Tibial nerve (tissue), 3 donors: ENCODE measurements at regions not wholly inside any gene's neighbourhood (a gene's known extent, or its start where the extent isn't known, plus 50 kb on each side); places are given as distances from the start of the nearest gene placed in this dataset.
"Not testable (repeated sequence)": the region's sequence is repeated elsewhere in the genome, so short reads cannot be mapped to it uniquely, and the experiment has no call there.

Experiments
- POLR2A ChIP-seq, 2 donors: fragments of 450-650 bp; IDR thresholded peaks; one replicate each; pipeline ENCODE4 v1.6.1; 2017; ENCODE audit warnings: antibody characterized with exemption in 2 of 2, mild to moderate bottlenecking in 2 of 2, moderate library complexity in 2 of 2
- TF ChIP-seq, protein P1 (sequence below), 5 experiments: fragments of 200-600 bp in 3 of 5; fragments of 450-650 bp in 2 of 5; sonication (generic) in 3 of 5; IDR thresholded peaks; one replicate each; pipeline ENCODE4 v1.5.1; 2016 to 2019; ENCODE audit warnings: antibody characterized with exemption in 5 of 5, mild to moderate bottlenecking in 3 of 5, moderate library complexity in 2 of 5

DNA sequence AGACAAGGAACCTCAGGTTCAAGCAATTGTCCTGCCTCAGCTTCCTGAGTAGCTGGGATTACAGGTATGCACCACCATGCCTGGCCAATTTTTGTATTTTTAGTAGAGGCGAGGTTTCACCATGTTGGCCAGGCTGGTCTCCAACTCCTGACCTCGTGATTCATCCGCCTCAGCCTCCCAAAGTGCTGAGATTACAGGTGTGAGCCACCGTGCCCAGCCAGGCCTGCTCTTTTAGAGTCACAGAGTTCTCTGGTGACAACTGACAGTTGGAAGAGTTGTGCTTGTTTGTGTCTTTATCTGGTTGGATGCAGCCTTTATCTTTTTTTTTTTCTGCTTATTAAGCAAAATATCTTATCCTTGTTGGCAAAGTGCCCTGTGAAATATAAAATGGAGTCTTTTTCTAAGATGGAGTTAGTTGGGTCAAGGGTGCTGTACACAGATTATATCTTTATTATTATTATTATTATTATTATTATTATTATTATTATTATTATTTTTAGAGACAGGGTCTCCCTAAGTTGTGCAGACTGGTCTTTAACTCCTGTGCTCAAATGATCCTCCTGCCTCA is 86.5 kb upstream of the ABHD2 start:
- not testable (repeated sequence) for TF ChIP-seq POLR2A (IDR thresholded peaks at IDR 0.05)
- TF ChIP-seq, protein P1, sequence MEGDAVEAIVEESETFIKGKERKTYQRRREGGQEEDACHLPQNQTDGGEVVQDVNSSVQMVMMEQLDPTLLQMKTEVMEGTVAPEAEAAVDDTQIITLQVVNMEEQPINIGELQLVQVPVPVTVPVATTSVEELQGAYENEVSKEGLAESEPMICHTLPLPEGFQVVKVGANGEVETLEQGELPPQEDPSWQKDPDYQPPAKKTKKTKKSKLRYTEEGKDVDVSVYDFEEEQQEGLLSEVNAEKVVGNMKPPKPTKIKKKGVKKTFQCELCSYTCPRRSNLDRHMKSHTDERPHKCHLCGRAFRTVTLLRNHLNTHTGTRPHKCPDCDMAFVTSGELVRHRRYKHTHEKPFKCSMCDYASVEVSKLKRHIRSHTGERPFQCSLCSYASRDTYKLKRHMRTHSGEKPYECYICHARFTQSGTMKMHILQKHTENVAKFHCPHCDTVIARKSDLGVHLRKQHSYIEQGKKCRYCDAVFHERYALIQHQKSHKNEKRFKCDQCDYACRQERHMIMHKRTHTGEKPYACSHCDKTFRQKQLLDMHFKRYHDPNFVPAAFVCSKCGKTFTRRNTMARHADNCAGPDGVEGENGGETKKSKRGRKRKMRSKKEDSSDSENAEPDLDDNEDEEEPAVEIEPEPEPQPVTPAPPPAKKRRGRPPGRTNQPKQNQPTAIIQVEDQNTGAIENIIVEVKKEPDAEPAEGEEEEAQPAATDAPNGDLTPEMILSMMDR (IDR thresholded peaks at IDR 0.05), result not testable (repeated sequence)
